Peyer's patch (tissue), 4 donors: ENCODE measurements at regions not wholly inside any gene's neighbourhood (a gene's known extent, or its start where the extent isn't known, plus 50 kb on each side); places are given as distances from the start of the nearest gene placed in this dataset.

ENCODE experiments used
- DNase-seq, 3 donors: peaks; one replicate each; pipeline ENCODE4 v3.0.0-alpha.2; 2017 to 2019
- H3K27ac ChIP-seq, 4 donors: fragments of 200-600 bp; sonication (generic); one replicate each; pipeline ENCODE4 v1.5.1; 2016 to 2019
- H3K27me3 ChIP-seq, 2 donors: fragments of 200-600 bp; sonication (generic); one replicate each; pipeline ENCODE4 v1.5.1; 2019
- H3K36me3 ChIP-seq, 3 donors: fragments of 200-600 bp; sonication (generic); one replicate each; pipeline ENCODE4 v1.5.1; 2016 to 2019
- H3K4me1 ChIP-seq, 4 donors: fragments of 200-600 bp; sonication (generic); one replicate each; pipeline ENCODE4 v1.5.1; 2016 to 2019
- H3K4me3 ChIP-seq, 4 donors: fragments of 200-600 bp; sonication (generic); 1 replicate in 3 of 4; 2 replicates in 1 of 4; pipeline ENCODE4 v1.5.1; 2016 to 2019; ENCODE audit warnings: mild to moderate bottlenecking in 1 of 4
- H3K9me3 ChIP-seq, 4 donors: fragments of 200-600 bp; sonication (generic); one replicate each; pipeline ENCODE4 v1.5.1; 2016 to 2019; ENCODE audit warnings: mild to moderate bottlenecking in 1 of 4
- CTCF ChIP-seq, 6 experiments: fragments of 450-650 bp in 4 of 6; fragments of 200-600 bp in 2 of 6; sonication (generic) in 1 of 6; IDR thresholded peaks; one replicate each; pipeline ENCODE4 v1.5.1; 2017 to 2019; ENCODE audit warnings: antibody characterized with exemption in 6 of 6, mild to moderate bottlenecking in 3 of 6, moderate library complexity in 1 of 6
- POLR2A ChIP-seq, 2 donors: fragments of 450-650 bp; IDR thresholded peaks; one replicate each; pipeline ENCODE4 v1.5.1; 2017; ENCODE audit warnings: antibody characterized with exemption in 2 of 2, mild to moderate bottlenecking in 2 of 2, moderate library complexity in 2 of 2

- H3K9me3 ChIP-seq = no peaks in the 10 kb centered on the region
- no peaks in the 10 kb centered on the region for H3K4me1 ChIP-seq
- no peak overlapping the region for H3K4me3 ChIP-seq
- no peaks in the 10 kb centered on the region for H3K27me3 ChIP-seq
- no peak for TF ChIP-seq POLR2A (IDR thresholded peaks at IDR 0.05)
- no peak for TF ChIP-seq CTCF (IDR thresholded peaks at IDR 0.05)
- no peaks in the 10 kb centered on the region for H3K36me3 ChIP-seq
- DNase-seq = no peak
- no peak overlapping the region for H3K27ac ChIP-seq
These were observed 533.0 kb downstream of the BCOR start for GRCh38 chrX:39564751-39565150.

- Histone ChIP-seq H3K4me1 (no peaks in the 10 kb centered on the region), H3K9me3 (no peaks in the 10 kb centered on the region), H3K27ac (no peak overlapping the region), H3K4me3 (no peak overlapping the region), H3K27me3 (no peaks in the 10 kb centered on the region), H3K36me3 (no peaks in the 10 kb centered on the region)
- no peak for DNase-seq
- TF ChIP-seq POLR2A (IDR thresholded peaks at IDR 0.05) = no peak
- no peak for TF ChIP-seq CTCF (IDR thresholded peaks at IDR 0.05)
These were observed 523.6 kb downstream of the BCOR start for GRCh38 chrX:39574178-39574577.

- Histone ChIP-seq H3K9me3 (no peaks in the 10 kb centered on the region), H3K27me3 (no peaks in the 10 kb centered on the region), H3K36me3 (no peaks in the 10 kb centered on the region), H3K4me1 (no peaks in the 10 kb centered on the region), H3K4me3 (no peak overlapping the region), H3K27ac (peak overlapping the region in 1 of 4 donors; percentile 26)
- TF ChIP-seq POLR2A (IDR thresholded peaks at IDR 0.05) (no peak), CTCF (IDR thresholded peaks at IDR 0.05) (no peak)
- DNase-seq = no peak
These were observed 521.5 kb downstream of the BCOR start for GRCh38 chrX:39576041-39576872.

GRCh38 chrX:39577206-39577984, 520.4 kb downstream of the BCOR start:
- H3K4me1 ChIP-seq = no peaks in the 10 kb centered on the region
- DNase-seq = no peak
- H3K27ac ChIP-seq = peak overlapping the region in 1 of 4 donors; percentile 26
- H3K27me3 ChIP-seq = no peaks in the 10 kb centered on the region
- TF ChIP-seq POLR2A (IDR thresholded peaks at IDR 0.05) = no peak
- TF ChIP-seq CTCF (IDR thresholded peaks at IDR 0.05) = no peak
- H3K9me3 ChIP-seq = no peaks in the 10 kb centered on the region
- no peaks in the 10 kb centered on the region for H3K36me3 ChIP-seq
- H3K4me3 ChIP-seq = no peak overlapping the region

GRCh38 chrX:39577985-39578869, 519.5 kb downstream of the BCOR start:
- DNase-seq = peak in 2 of 3 donors; percentile 25 to 54
- Histone ChIP-seq H3K4me1 (no peaks in the 10 kb centered on the region), H3K36me3 (no peaks in the 10 kb centered on the region), H3K27me3 (no peaks in the 10 kb centered on the region), H3K9me3 (no peaks in the 10 kb centered on the region), H3K4me3 (no peak overlapping the region), H3K27ac (no peak overlapping the region)
- TF ChIP-seq POLR2A (IDR thresholded peaks at IDR 0.05) (no peak), CTCF (IDR thresholded peaks at IDR 0.05) (no peak)
